GM18870 (cell line): ENCODE measurements at regions not wholly inside any gene's neighbourhood (a gene's known extent, or its start where the extent isn't known, plus 50 kb on each side); places are given as distances from the start of the nearest gene placed in this dataset.
"Not testable (repeated sequence)": the region's sequence is repeated elsewhere in the genome, so short reads cannot be mapped to it uniquely, and the experiment has no call there.

Source experiments
- ATAC-seq: cut with Tn5 transposase; IDR thresholded peaks from one replicate; pipeline ENCODE4 v1.9.1; 2021; ENCODE audit warnings: moderate library complexity; ENCODE audit not compliant: unreplicated experiment

DNA sequence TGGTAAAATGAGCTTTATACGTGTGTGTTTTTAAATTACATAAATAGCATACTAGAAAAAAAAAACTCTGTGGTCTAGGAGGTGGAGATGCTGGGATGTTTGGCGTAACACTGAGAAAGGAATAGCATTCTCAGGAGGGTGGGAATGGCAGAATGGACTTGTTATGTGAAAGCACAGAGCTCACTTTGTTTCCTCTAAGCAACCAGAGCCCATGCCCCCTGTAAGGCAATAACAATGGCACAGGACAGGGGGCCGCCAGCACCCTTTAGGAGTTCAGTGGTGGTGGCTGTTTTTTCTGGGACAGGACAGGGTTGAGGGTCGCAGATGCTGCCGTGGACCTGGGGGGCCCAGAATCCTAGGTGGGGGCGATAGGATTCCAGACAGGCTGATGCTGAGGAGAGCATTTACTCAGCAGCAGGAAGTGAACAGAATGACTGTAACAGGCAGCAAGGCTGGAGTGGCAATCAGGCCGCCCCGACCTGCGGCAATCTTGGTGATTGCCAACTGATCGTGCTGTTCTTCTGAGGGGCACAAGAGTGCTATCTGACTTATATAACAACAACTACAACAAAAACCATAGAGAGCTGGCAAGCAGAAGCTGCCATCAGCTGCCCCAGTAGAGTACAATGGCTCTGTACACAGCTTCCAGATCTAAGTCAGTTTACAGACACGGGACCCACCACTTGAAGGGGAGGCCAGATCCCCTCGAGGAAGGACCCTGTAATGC lies 160.4 kb downstream of the UACA start:
- no peak for ATAC-seq

DNA sequence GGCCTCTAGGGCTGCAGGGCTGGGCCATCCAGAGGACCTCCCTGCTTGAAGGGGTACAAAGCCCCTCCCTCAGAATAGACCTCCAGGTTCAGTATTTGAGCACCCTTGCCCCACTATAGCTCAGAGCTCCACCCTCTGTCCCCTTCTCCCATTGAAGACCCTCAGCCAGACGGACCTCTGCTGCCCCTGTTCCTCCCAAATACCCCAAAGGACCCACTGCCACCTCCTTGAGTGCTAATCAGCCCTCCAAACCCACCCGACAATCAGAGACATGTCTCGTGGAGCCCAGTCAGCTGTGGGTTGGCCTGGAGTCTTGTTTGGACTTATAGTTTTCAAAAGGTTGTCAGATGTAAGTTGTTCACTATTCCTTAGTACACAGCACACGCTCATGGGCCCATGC lies 161.1 kb downstream of the UACA start:
- ATAC-seq, result no peak

DNA sequence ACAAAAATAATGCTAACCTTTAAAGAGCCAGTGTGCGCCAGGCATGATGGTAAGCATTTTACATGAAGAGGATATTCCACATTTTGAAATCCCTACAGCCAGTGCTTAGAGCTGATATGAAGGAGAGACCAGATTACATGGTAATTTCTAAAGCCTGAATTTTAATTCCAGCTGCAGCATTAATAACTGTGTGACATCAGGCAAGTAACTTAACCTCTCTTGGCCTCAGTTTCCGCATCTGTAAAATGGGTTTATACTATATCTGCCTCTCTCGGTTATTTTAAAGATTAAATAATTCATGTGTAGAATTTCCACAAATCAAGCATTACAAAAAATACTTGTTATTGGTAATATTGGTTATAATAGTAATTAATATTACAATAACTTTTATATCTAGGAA lies 165.4 kb downstream of the UACA start:
- no peak for ATAC-seq

DNA sequence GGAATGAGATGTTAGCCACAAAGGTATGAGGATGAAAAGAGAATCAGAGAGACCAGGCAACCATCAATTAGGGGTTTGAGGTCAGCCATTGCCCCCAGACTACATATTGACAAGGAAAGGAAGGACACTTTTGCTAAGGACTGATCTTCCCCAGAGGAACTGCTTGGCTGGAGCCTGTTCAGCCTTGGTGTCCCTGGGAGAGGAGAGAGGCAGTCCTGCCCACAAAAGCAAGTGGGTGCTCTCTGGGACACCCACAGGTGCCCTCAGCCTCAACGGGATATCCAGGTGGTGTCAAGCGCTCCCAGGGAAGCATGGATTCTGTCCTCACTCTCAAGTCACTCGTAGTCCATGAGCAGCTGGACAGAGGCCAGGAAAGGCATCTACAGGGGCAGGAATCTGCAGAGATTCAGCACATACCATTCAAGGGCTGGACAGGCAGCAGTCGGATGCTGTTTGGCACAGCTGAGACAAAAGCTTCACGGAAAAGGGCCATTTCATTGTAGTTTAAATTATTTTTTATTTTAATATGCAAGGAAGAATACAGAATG lies 166.2 kb downstream of the UACA start:
- no peak for ATAC-seq

DNA sequence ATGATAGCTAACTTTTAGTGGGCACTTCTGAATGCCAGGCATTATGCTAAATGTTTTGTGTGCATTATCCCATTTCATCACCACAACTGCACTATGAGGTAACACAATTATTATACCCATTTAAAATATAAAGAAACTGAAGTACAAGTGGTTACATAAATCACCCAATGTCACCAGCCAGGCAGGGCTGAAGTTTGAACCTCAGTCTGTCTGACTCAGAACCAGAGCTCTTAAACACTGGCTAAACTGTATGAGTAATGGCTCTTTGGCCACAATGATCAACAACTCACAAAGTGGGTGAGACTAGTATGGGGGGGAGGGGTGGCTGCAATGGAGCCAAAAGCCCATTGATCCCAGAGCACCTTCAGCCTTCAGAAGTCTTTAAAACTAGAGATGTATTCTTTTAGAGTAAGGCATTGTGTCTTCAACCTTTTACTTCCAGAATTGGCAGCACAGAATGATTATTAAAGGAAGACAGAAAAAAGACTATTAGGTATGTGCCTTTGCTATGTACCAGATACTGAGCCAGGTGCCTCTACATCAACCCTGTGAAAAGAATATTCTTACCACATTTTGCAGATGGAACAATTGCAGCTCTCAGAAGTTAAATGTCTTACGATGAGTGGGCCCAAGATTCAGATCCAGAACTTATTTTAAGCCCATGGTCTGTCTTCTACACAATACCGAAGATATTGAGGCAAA lies 166.9 kb downstream of the UACA start:
- ATAC-seq, result no peak

DNA sequence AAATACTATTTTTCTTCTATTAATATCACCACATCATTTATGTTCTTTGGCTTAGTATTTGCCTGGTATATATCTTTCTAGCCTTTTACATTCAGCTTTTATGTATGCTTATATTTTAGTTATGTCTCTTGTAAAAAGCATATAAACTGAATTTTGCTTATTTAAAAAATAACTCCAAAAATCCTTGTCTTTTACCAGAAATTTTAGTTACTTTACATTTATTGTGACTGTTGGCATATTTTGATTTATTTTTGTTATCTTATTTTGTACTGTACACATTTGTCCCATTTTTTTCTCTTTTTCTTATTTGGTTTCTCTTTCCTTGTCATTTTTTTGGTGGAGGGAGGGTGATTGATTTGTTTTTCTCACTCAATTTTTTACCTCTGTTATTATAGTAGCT lies 169.6 kb downstream of the UACA start:
- ATAC-seq, result no peak

DNA sequence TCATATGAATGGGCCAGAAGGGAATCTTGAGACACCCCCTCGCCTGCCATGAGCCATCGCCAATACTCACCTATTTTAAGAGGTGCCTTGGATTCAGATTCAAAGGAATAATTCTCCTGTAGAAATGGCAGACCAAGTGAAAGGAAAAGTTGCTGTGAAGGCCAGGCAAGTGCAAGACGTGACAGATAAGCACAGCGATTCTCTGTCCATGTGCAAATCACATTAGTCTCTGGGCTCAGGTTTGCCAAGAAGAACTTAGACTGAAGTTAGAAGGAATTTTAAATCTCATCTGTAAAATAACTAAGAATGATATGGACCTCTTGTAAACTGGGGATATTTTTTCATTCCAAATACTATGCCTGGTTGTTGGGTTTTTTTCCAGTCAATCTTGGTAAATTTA lies 173.6 kb downstream of the UACA start:
- no peak for ATAC-seq

DNA sequence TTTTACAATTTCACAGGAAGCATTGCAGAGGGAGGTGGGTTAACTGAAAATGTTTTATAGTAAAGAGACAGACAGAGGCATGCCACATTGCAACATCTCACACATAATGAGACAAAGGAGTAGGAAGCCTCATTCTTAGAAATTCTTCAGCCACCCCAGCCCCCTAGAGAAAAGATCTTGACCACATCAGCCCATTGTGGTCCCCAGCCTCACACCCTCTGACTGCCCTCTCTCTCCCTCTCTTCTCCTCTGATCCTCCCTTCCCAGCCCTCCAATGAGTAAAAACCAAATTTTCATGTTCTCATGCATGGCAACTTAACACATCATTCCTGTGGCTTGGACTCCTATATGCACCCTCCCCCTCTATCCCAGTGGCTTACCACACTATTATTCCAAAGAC lies 174.1 kb downstream of the UACA start:
- ATAC-seq, result no peak

DNA sequence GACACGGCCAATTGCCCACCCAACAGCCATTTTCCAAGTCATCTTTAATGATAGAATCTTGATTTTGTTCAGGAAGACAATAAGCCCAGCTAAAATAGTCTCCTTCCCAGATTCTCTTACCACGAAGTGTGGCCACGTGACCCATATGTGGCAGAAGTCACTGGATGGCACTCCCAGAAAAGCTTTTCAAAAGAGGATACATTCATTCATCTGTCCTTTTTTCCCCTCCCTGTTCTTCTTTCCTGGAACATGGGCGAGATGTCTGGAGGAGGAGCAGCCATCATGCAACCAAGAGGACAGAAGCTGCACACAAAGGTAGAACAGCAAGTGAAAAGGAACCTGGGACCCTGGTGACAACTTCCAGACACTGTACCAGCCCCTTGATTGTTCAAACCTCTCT lies 174.7 kb downstream of the UACA start:
- ATAC-seq, result no peak

DNA sequence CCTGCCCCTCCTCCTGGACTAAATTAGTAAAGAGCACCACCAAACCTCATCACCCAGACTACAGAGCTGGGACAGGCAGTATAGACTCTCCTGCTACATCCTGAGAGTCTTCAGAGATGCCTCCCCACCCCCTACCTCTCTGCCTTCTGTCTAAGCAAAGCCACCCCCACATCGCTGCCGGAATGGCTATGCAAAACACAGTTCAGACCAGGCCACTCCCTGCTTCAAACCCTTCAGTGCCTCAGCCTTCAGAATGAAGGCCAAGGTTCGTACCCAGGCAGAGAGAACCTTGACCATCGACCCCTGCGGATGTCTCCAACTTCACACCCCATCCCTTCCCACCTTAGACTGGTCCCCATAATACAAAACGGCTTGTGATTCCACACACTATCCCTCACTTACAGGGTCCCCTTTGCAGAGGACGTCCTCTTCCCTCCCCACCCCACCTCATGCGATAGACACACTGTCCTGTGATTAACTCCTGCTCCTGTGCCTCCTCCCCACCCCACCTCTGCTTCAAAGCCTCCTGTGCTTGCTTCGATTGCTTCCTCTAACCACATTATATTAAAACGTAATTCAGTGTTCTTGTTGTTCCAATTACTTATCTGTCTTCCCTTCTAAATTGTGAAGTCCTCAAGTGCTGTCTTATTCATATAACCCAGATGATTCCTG lies 175.3 kb downstream of the UACA start:
- ATAC-seq, result no peak

DNA sequence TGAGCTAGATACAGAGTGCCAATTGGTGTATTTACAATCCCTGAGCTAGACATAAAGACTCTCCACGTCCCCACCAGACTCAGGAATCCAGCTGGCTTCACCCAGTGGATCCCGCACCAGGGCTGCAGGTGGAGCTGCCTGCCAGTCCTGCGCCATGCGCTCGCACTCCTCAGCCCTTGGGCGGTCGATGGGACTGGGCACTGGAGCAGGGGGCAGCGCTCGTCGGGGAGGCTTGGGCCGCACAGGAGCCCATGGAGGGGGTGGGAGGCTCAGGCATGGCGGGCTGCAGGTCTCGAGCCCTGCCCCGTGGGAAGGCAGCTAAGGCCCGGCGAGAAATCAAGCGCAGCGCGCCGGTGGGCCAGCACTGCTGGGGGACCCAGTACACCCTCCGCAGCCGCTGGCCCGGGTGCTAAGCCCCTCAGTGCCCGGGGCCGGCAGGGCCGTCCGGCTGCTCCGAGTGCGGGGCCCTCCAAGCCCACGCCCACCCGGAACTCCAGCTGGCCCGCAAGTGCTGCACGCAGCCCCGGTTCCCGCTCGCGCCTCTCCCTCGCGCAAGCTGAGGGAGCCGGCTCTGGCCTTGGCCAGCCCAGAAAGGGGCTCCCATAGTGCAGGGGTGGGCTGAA lies 176.2 kb downstream of the UACA start:
- not testable (repeated sequence) for ATAC-seq

DNA sequence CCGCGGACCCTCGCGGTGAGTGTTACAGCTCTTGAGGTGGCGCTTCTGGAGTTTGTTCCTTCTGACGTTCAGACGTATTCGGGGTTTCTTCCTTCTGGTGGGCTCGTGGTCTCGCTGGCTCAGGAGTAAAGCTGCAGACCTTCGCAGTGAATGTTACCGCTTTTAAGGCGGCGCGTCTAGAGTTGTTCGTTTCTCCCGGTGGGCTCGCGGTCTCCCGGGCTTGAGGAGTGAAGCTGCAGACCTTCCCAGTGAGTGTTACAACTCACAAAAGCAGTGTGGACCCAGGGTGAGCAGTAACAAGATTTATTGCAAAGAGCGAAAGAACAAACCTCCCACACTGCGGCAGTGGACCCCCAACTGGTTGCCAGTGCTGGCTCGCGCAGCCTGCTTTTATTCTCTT lies 177.1 kb downstream of the UACA start:
- ATAC-seq, result no peak

DNA sequence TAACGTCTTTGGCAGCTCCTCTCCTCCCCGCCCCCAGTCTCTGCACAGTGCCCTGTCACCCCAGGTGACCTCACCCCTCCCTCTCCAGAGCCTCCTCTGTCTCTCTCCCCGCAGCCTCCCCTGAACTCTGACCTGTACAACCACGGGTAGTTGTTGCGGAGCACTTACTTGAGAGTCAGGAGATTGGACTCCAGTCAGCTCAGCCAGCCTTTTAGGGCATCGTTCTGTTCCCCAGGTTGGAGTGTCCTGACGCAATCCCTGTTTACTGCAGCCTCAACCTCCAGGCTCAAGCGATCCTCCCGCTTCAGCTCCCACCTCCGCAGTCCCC lies 177.7 kb downstream of the UACA start:
- no peak for ATAC-seq

DNA sequence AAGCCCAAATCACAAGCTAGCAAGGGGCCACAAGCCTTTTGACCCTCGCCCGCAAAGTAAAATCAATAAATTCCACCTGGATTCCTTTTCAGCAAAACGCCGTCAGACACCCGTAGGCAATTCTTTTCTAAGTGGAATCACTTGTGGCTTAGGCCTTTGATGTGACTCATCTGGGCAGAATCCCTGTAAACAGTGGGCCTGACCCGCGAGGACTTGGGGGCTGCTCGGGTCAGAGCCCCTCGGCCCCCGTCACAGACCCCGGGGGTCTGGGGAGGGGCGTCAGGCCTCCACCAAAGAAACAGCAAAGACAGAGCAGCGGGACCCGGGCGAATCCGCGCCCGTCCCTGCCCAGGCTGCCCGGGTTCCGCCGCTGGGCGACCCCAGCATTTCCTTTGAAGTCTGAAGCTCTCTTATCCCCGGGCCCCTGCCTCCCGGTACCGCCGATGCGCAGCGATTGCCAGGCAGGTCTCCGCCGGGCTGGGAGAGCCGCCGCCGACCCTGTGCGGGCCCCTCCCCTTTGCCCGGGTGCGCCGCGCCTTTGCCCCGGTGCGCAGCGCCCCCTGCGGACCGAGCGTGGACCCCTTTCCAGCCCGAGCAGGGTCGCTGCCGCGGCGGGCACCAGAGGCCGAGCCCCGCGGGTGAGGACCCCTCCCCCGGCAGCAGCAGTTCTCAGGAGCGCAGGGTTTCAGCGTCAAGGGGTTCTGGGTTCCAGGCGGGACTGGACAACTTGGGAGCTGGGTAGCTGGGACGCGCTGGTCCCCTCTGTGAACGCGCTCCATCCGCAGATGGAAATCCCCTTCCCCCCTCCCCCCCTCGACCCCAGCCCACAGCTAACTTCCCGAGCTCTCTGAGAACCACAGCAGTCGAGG lies 178.3 kb downstream of the UACA start:
- ATAC-seq, result no peak

DNA sequence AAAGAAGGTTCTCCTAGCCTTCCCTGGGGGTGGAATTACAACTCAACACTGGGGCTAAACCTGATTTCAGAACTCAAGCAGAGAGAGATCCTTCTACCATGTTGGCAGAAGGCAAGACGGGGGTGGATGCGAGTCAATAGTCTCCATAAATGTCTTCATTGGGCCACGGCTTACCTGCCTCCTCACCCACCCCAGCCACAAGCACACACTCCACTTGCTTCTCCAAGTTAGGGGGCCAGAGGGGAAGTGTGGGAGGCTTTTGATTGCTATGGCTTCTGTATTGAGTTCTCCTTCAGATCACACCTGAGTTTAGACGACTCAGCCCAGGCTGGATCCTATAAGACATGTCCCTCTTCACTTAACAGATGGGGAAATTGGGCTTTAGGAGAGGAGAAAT lies 178.9 kb downstream of the UACA start:
- ATAC-seq, result no peak

DNA sequence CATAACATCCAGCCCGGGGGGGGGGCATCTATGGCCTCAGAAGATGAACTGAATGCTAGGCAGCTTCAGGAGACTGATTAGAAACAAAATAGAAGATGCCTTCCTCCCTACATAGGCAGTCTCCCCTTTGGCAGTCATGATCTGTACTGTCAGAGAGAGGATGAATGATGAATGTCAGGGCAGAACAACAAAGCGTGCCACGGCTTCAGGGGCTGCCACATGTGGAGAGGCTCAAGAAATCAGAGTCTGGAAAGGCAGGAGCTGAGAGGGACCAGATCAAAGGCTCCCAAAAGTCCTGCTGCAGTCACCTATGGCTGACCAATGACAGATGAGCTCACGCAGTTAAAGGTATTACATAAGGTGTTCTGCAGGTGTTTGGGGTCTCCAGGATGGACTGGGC lies 180.4 kb downstream of the UACA start:
- no peak for ATAC-seq

DNA sequence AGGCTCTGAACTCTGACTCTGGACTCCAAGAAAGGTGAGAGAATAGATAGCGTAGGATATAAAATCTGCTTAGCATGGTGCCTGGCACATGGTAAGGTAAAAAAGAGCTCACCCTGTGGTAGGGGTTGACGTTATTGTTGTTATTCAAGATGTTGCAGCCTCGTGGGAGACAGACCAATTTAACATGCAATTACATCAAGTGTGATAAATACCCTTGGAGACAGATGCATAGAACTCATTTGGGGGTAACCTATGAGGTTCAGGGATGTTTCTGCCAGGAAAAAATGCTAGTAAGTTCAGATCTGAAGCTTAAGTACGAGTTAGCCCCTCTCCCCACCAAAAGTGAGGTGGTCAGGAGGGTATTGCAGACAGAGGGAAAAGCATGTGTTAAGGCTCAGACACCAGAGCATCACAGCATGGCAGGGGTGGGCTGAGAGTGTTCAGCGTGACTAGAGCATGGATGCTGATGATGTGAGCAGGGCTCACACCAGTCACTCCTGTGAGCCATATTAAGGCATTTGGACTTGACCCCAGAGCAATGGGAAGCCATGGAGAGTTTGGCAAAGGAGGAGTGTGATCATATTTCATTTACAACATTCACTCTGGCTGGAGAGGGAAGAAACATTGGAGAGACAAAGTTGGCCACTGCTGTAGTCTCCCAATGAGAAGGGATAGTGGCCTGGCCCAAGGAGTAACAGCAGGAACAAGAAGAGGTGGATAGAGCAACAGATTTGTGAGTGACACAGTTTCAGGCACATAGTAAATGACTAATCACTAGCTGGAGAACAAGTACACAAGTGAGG lies 181.0 kb downstream of the UACA start:
- no peak for ATAC-seq

DNA sequence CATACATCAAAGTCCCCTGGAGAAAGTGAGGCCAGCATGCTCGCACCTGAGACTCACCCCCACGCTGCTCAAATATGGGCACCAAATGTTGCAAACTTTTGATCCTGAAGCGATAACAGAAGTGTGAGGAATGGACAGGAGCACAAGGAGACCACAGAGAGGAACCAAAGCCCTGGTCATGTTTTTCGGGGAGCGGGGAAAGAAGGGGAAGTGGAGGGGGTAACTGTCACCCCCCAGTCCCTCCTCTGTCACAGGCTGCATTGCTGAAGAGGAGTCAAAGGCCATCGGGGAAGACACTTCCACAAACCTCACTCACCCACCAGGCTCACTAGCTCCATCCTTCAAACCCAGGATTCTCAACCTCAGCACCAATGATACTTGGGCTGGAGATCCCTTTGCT lies 182.4 kb downstream of the UACA start:
- ATAC-seq, result no peak

DNA sequence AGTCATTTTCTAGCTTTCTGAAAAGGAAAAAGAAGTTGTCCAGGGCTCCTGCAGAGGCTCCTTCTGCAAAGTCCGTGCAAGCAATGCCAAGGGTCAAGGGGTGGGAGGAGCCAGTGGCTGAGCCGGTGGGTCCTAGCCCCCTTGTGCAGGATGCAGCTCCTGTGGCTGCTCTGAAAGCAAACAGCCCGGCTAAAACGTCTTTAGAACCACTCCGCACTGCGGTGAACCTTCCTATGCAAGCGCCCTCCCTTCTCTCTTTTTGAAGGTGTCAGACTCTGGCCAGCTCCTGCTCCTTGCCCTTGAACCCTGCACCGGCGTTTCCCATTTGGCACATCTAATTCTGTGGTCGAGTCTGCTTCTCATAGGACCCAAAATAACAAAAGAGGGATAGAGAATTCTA lies 183.1 kb downstream of the UACA start:
- no peak for ATAC-seq

DNA sequence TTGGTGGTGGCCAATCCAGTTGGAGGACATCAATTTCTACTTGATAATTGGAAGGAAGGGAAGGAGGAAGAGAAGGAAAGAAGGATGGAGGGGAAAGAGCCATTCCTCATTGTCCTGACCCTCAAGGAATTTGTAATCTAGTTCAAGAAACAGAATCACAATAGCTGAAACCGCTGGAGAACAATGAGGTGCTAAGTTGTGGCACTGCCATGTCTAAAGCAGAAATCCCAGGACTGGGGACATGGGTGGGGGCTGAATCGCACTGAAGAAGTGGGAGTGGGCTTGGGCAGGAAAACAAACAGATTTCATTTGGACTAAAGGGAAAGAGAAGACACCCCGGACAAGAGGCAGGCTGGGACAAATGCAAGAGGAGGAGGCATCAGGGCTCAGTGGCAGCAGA lies 183.6 kb downstream of the UACA start:
- ATAC-seq, result no peak
